ENCODE measurements at regions not wholly inside any gene's neighbourhood (a gene's known extent, or its start where the extent isn't known, plus 50 kb on each side); places are given as distances from the start of the nearest gene placed in this dataset.

GRCh38 chr15:35159170-35159569 lies 74.1 kb upstream of the NANOGP8 start:
- CTCF ChIA-PET = no interaction called here
- intact Hi-C loops (cut with micrococcal nuclease) = no loop called here

More at GRCh38 chr15:35159170-35159569, 74.1 kb upstream of the NANOGP8 start:
- 0 out of 2 replicates have a peak, but pooled peaks cover 2% of the 10 kb centered on the region for H3K9me1 ChIP-seq (ENCODE audit: insufficient read depth, low read length)
- no peak overlapping the region for H3K27ac ChIP-seq (ENCODE audit: insufficient read depth, low read length)
- no peak overlapping the region for H2BK20ac ChIP-seq (ENCODE audit: low read depth, low read length)
- no peak overlapping the region for H3K4ac ChIP-seq (ENCODE audit: low read depth, low read length)
- no TSS peak for BruUV-seq (replicated peaks)
- H4K20me1 ChIP-seq (ENCODE audit: insufficient read depth, low read length) = no peaks in the 10 kb centered on the region
- ATAC-seq (ENCODE audit: low read depth) (no peak), DNase-seq (no peak)
- POLR2A ChIA-PET (ENCODE audit: unreplicated experiment) = no interaction called here
- dilution Hi-C loops (cut with HindIII; ENCODE audit: low sequenced_read_pairs, unreplicated experiment) (no loop called here), in situ Hi-C loops (cut with MboI; ENCODE audit: low sequenced_read_pairs) (no loop called here)
- H2AK9ac ChIP-seq (replicated peaks; ENCODE audit: low read depth, low read length, poor library complexity) = no peak overlapping the region
- H3K36me3 ChIP-seq (ENCODE audit: control insufficient read depth, insufficient read depth, low read length) = no peaks in the 10 kb centered on the region
- H3K9me3 ChIP-seq (ENCODE audit: control insufficient read depth, insufficient read depth, low read length) = no peaks in the 10 kb centered on the region
- no peak overlapping the region for H3K23ac ChIP-seq (ENCODE audit: low read depth, low read length)
- no peak overlapping the region for H2AK5ac ChIP-seq (ENCODE audit: low read depth, low read length)
- no peaks in the 10 kb centered on the region for H3K4me1 ChIP-seq (ENCODE audit: control insufficient read depth, insufficient read depth, low read length)
- H2AFZ ChIP-seq (replicated peaks; ENCODE audit: low read length, poor library complexity) = no peak overlapping the region
- H3K14ac ChIP-seq (replicated peaks; ENCODE audit: low read depth, low read length) = no peak overlapping the region
- 96% methylated on average over 2 of the region's 2 CpGs; no CpG with 5 or more reads in 1 of the 2 experiments for WGBS, 2 experiments (ENCODE audit: extremely low coverage in 2 of 2, insufficient read length in 1 of 2)
- H3K79me1 ChIP-seq (ENCODE audit: low read depth in 1 of 2, low read length in 2 of 2) = no peaks in the 10 kb centered on the region
- TF ChIP-seq USF2 (IDR thresholded peaks at IDR 0.05; ENCODE audit: low read depth, low read length) (no peak), FOS (IDR thresholded peaks at IDR 0.05; ENCODE audit: low read depth, low read length) (no peak), CEBPB (IDR thresholded peaks at IDR 0.05; ENCODE audit: low read depth, low read length) (no peak), MAZ (IDR thresholded peaks at IDR 0.05; ENCODE audit: borderline replicate concordance, low read depth, low read length) (no peak), MXI1 (IDR thresholded peaks at IDR 0.05; ENCODE audit: borderline replicate concordance, low read depth, low read length) (no peak), ELK1 (IDR thresholded peaks at IDR 0.05; ENCODE audit: borderline replicate concordance, low read depth, low read length) (no peak), MAFK (IDR thresholded peaks at IDR 0.05; ENCODE audit: low read depth, low read length) (peak; percentile 83), BHLHE40 (IDR thresholded peaks at IDR 0.05; ENCODE audit: low read depth, low read length) (no peak)
- H4K5ac ChIP-seq (ENCODE audit: low read depth, low read length) = no peak overlapping the region
- no peak overlapping the region for H4K8ac ChIP-seq (ENCODE audit: low read depth in 2 of 2, low read length in 2 of 2)
- no peak overlapping the region for H3K56ac ChIP-seq (ENCODE audit: extremely low read depth, insufficient read depth, low read length)
- no peak overlapping the region for H4K91ac ChIP-seq (ENCODE audit: insufficient read depth, low read depth, low read length)
- no peak overlapping the region for H3K9ac ChIP-seq (ENCODE audit: low read depth, low read length)
- no peak overlapping the region for H3K4me2 ChIP-seq (ENCODE audit: low read depth, low read length)
- no peaks in the 10 kb centered on the region for H3K27me3 ChIP-seq (ENCODE audit: control insufficient read depth, insufficient read depth, low read length)
- H3K4me3 ChIP-seq (ENCODE audit: insufficient read depth, low read depth, low read length) = no peak overlapping the region
- no peak overlapping the region for H3K18ac ChIP-seq (ENCODE audit: low read depth, low read length)
- H2BK120ac ChIP-seq (ENCODE audit: low read depth, low read length) = no peak overlapping the region
- H2BK5ac ChIP-seq (ENCODE audit: low read depth, low read length, poor library complexity, severe bottlenecking) = no peak overlapping the region
- H2BK15ac ChIP-seq (ENCODE audit: low read depth, low read length) = no peak overlapping the region
